B cell (primary cell): ENCODE measurements at regions not wholly inside any gene's neighbourhood (a gene's known extent, or its start where the extent isn't known, plus 50 kb on each side); places are given as distances from the start of the nearest gene placed in this dataset.
A peak's percentile ranks its signal among the peaks of the same experiment; 100 is the strongest.

Experiments
- ATAC-seq: fragments of 200-7000 bp; cut with Tn5 transposase; one replicate; pipeline ENCODE4 v1.10.0; 2021; ENCODE audit warnings: low read depth, mild to moderate bottlenecking, moderate number of reproducible peaks, moderate library complexity
- CTCF ChIA-PET: fragments of 350-600 bp; sonication (Branson Sonifier 250); formaldehyde crosslinking; loops from one replicate; lab custom pipeline; 2021; ENCODE audit warnings: antibody characterized with exemption, inconsistent platforms; lab: Charles Lee
- POLR2A ChIA-PET: fragments of 350-600 bp; sonication (Branson Sonifier 250); formaldehyde crosslinking; loops from one replicate; lab custom pipeline; 2021; ENCODE audit warnings: antibody characterized with exemption; lab: Charles Lee
- DNase-seq: peaks from one replicate; pipeline ENCODE4 v3.0.0; 2013
- H2AFZ ChIP-seq: 2 replicates; pipeline ENCODE4 v1.6.1; 2012; ENCODE audit warnings: mild to moderate bottlenecking, low read depth, low read length; ENCODE audit not compliant: insufficient read depth, poor library complexity, severe bottlenecking
- H3K27ac ChIP-seq, 2 donors: 1 replicate in 1 of 2; 2 replicates in 1 of 2; pipeline ENCODE4 v1.5.1; 2012 to 2013; ENCODE audit warnings: low read length in 2 of 2, mild to moderate bottlenecking in 2 of 2, moderate library complexity in 1 of 2
- H3K27me3 ChIP-seq, 4 experiments: fragments of 200-600 bp in 1 of 4; sonication (generic) in 1 of 4; replicated peaks in 1 of 4; 1 replicate in 2 of 4; 2 replicates in 2 of 4; pipeline versions ENCODE4 v1.6.1 to v1.7.0; 2013 to 2016; ENCODE audit warnings: low read length in 3 of 4, mild to moderate bottlenecking in 2 of 4, mixed read lengths in 1 of 4, moderate library complexity in 1 of 4; ENCODE audit not compliant: insufficient read depth in 4 of 4, control insufficient read depth in 3 of 4; ENCODE audit errors: control extremely low read depth in 1 of 4
- H3K36me3 ChIP-seq, 2 experiments: replicated peaks in 1 of 2; 1 replicate in 1 of 2; 2 replicates in 1 of 2; pipeline versions ENCODE4 v1.6.1 to v1.7.1; 2013; ENCODE audit warnings: low read length in 1 of 2; ENCODE audit not compliant: insufficient read depth in 2 of 2, control insufficient read depth in 1 of 2; ENCODE audit errors: control extremely low read depth in 1 of 2, extremely low read depth in 1 of 2
- H3K4me1 ChIP-seq, 2 donors: fragments of 200-600 bp in 1 of 2; sonication (generic) in 1 of 2; 1 replicate in 1 of 2; 2 replicates in 1 of 2; pipeline versions ENCODE4 v1.5.1 to v1.6.1; 2013 to 2017; ENCODE audit warnings: low read length in 2 of 2; ENCODE audit not compliant: control insufficient read depth in 2 of 2, insufficient read depth in 2 of 2
- H3K4me2 ChIP-seq: replicated peaks from 2 replicates; pipeline ENCODE3; 2012; ENCODE audit warnings: mild to moderate bottlenecking, low read depth, low read length; ENCODE audit not compliant: poor library complexity, severe bottlenecking
- H3K4me3 ChIP-seq, 5 experiments: fragments of 200-600 bp in 1 of 5; sonication (generic) in 1 of 5; 1 replicate in 3 of 5; 2 replicates in 2 of 5; pipeline versions ENCODE4 v1.5.1 to v1.7.0; 2011 to 2016; ENCODE audit warnings: low read length in 4 of 5, mild to moderate bottlenecking in 4 of 5, low read depth in 2 of 5, control low read depth in 1 of 5, moderate library complexity in 1 of 5; ENCODE audit not compliant: insufficient read depth in 1 of 5; ENCODE audit errors: control extremely low read depth in 1 of 5, extremely low read depth in 1 of 5
- H3K79me2 ChIP-seq: fragments of 200-600 bp; sonication (generic); one replicate; pipeline ENCODE4 v1.6.0; 2016; ENCODE audit warnings: low read length; ENCODE audit not compliant: control insufficient read depth, insufficient read depth
- H3K9ac ChIP-seq: fragments of 200-600 bp; sonication (generic); 2 replicates; pipeline ENCODE4 v1.6.1; 2017; ENCODE audit warnings: mild to moderate bottlenecking, low read length, moderate library complexity
- H3K9me3 ChIP-seq, 3 donors: one replicate each; pipeline versions ENCODE4 v1.6.1 to v1.7.1; 2013; ENCODE audit warnings: low read length in 2 of 3; ENCODE audit not compliant: control insufficient read depth in 2 of 3, insufficient read depth in 1 of 3; ENCODE audit errors: control extremely low read depth in 1 of 3
- H4K20me1 ChIP-seq: 2 replicates; pipeline ENCODE4 v1.6.0; 2012; ENCODE audit warnings: mild to moderate bottlenecking, low read length; ENCODE audit not compliant: insufficient read depth, control insufficient read depth, poor library complexity, severe bottlenecking
- H3K27ac Mint-ChIP-seq: one replicate; pipeline ENCODE4 v1.8.0; 2021; ENCODE audit warnings: mixed read lengths
- H3K27me3 Mint-ChIP-seq: one replicate; pipeline ENCODE4 v1.8.0; 2021; ENCODE audit warnings: mixed read lengths
- H3K4me1 Mint-ChIP-seq: one replicate; pipeline ENCODE4 v1.8.0; 2021; ENCODE audit warnings: mixed read lengths
- H3K4me3 Mint-ChIP-seq: one replicate; pipeline ENCODE4 v1.8.0; 2021; ENCODE audit warnings: mixed read lengths
- H3K9me3 Mint-ChIP-seq: one replicate; pipeline ENCODE4 v1.8.0; 2022; ENCODE audit warnings: mixed read lengths; ENCODE audit not compliant: insufficient read depth
- EZH2 ChIP-seq: IDR thresholded peaks from 2 replicates; pipeline ENCODE4 v1.6.1; 2012; ENCODE audit warnings: borderline replicate concordance, low read depth, mild to moderate bottlenecking, moderate library complexity, low read length; ENCODE audit not compliant: insufficient read depth, poor library complexity, severe bottlenecking
- WGBS: methylation state at CpG from one replicate; pipeline ENCODE4 v1.1.5; 2013; ENCODE audit warnings: missing lambda C conversion rate; ENCODE audit not compliant: insufficient coverage; 5-methylcytosine and 5-hydroxymethylcytosine counted together
- intact Hi-C: fragments of 100-400 bp; cut with micrococcal nuclease; formaldehyde crosslinking; loops from one replicate; pipeline ENCODE4 v1.10.0; 2022
- TF ChIP-seq, protein P1 (sequence below): fragments of 200-600 bp; IDR thresholded peaks from one replicate; pipeline ENCODE4 v1.8.0; 2022; ENCODE audit warnings: antibody characterized with exemption, mild to moderate bottlenecking

- no peaks in the 10 kb centered on the region for H3K9me3 Mint-ChIP-seq
- no peaks in the 10 kb centered on the region for H3K4me1 Mint-ChIP-seq
- ChIA-PET POLR2A (no interaction called here), CTCF (no interaction called here)
- Histone ChIP-seq H3K79me2 (no peaks in the 10 kb centered on the region), H4K20me1 (no peaks in the 10 kb centered on the region), H3K36me3 (no peaks in the 10 kb centered on the region), H3K4me3 (no peak overlapping the region), H3K4me2 (no peak overlapping the region), H3K27ac (no peak overlapping the region), H3K9me3 (no peaks in the 10 kb centered on the region), H3K9ac (no peak overlapping the region), H2AFZ (no peak overlapping the region), H3K27me3 (peaks cover 0 to 4% (median 0%) of the 10 kb centered on the region in 4 experiments), H3K4me1 (no peaks in the 10 kb centered on the region)
- no peak overlapping the region for H3K27ac Mint-ChIP-seq
- 52% methylated on average over 9 of the region's 10 CpGs for WGBS
- no peak overlapping the region for H3K4me3 Mint-ChIP-seq
- DNase-seq = peak; percentile 7
- intact Hi-C loops = no loop called here
- no peak for ATAC-seq
- peaks cover 17% of the 10 kb centered on the region for H3K27me3 Mint-ChIP-seq
- TF ChIP-seq EZH2 = no peak
- TF ChIP-seq, protein P1, sequence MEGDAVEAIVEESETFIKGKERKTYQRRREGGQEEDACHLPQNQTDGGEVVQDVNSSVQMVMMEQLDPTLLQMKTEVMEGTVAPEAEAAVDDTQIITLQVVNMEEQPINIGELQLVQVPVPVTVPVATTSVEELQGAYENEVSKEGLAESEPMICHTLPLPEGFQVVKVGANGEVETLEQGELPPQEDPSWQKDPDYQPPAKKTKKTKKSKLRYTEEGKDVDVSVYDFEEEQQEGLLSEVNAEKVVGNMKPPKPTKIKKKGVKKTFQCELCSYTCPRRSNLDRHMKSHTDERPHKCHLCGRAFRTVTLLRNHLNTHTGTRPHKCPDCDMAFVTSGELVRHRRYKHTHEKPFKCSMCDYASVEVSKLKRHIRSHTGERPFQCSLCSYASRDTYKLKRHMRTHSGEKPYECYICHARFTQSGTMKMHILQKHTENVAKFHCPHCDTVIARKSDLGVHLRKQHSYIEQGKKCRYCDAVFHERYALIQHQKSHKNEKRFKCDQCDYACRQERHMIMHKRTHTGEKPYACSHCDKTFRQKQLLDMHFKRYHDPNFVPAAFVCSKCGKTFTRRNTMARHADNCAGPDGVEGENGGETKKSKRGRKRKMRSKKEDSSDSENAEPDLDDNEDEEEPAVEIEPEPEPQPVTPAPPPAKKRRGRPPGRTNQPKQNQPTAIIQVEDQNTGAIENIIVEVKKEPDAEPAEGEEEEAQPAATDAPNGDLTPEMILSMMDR = peak; percentile 56
Measured at GRCh38 chr2:23312996-23313606, 71.9 kb upstream of the KLHL29 start.

DNA sequence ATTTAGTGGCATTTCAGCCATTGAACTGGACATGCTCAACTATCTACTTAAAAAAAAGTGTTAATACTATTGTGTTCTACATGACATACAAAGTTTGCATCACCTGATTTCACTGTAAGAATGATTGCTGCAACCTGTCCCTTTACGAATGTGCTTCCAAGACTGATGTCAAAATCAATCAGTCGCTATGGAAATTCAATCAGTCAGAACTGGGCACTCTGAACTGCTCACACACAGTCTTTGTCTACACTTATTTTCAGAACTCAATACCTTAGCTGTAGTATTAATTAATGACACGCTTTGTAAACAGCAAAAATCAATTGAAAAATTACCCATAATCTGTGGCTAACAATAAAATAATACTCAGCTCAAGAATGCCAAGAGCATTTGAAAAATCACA is 70.3 kb upstream of the KLHL29 start:
- no peak overlapping the region for H3K9ac ChIP-seq
- POLR2A ChIA-PET = no interaction called here

More for the DNA sequence above, 70.3 kb upstream of the KLHL29 start:
- H3K4me1 ChIP-seq = no peaks in the 10 kb centered on the region
- H3K9me3 ChIP-seq = no peaks in the 10 kb centered on the region
- Mint-ChIP-seq H3K9me3 (no peaks in the 10 kb centered on the region), H3K4me1 (no peaks in the 10 kb centered on the region), H3K27me3 (peaks cover 25% of the 10 kb centered on the region), H3K27ac (no peak overlapping the region), H3K4me3 (no peak overlapping the region)
- intact Hi-C loops = no loop called here
- no peak overlapping the region for H3K4me2 ChIP-seq
- peaks cover 0 to 4% (median 0%) of the 10 kb centered on the region in 4 experiments for H3K27me3 ChIP-seq
- WGBS = 83% methylated on average over 1 of the region's 3 CpGs
- H3K79me2 ChIP-seq = no peaks in the 10 kb centered on the region
- no peak overlapping the region for H3K27ac ChIP-seq
- no peak for ATAC-seq
- TF ChIP-seq, protein P1 = no peak
- no peak for TF ChIP-seq EZH2
- H3K4me3 ChIP-seq = no peak overlapping the region
- CTCF ChIA-PET = no interaction called here
- no peak overlapping the region for H2AFZ ChIP-seq
- H3K36me3 ChIP-seq = no peaks in the 10 kb centered on the region
- no peaks in the 10 kb centered on the region for H4K20me1 ChIP-seq
- no peak for DNase-seq
